ENCODE measurements at regions not wholly inside any gene's neighbourhood (a gene's known extent, or its start where the extent isn't known, plus 50 kb on each side); places are given as distances from the start of the nearest gene placed in this dataset.

DNA sequence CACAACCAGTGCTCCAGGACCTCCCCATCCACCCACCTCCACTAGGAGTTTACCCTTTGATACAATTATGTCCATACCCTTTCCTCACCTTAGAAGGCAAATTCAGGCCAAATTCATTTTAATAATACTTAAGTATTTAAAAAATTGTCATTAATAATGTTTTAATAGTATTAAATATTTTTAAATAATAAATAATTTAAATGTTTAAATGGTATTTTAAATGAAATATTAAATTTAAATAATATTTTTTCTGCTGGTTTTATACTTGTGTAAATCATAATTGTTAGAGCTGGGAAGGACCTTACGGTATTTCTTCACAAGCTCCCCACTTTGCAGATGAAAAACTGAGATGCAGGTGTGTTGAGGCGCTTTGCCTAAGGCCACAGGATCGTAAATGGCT, 67.8 kb downstream of the NRN1 start:
- H3K36me3 ChIP-seq: no peaks in the 10 kb centered on the region
- 92 to 94% methylated on average over 3 of the region's 3 CpGs for WGBS, 2 donors
- no peak overlapping the region for H3K4me3 ChIP-seq
- no peaks in the 10 kb centered on the region for H3K9me3 ChIP-seq
- H3K4me1 ChIP-seq: peaks cover 0 to 16% (median 12%) of the 10 kb centered on the region in 4 donors
- TF ChIP-seq POLR2AphosphoS5 (IDR thresholded peaks at IDR 0.05): no peak
- TF ChIP-seq POLR2A (IDR thresholded peaks at IDR 0.05): no peak
- TF ChIP-seq EP300 (IDR thresholded peaks at IDR 0.05): no peak
- TF ChIP-seq, protein P1, sequence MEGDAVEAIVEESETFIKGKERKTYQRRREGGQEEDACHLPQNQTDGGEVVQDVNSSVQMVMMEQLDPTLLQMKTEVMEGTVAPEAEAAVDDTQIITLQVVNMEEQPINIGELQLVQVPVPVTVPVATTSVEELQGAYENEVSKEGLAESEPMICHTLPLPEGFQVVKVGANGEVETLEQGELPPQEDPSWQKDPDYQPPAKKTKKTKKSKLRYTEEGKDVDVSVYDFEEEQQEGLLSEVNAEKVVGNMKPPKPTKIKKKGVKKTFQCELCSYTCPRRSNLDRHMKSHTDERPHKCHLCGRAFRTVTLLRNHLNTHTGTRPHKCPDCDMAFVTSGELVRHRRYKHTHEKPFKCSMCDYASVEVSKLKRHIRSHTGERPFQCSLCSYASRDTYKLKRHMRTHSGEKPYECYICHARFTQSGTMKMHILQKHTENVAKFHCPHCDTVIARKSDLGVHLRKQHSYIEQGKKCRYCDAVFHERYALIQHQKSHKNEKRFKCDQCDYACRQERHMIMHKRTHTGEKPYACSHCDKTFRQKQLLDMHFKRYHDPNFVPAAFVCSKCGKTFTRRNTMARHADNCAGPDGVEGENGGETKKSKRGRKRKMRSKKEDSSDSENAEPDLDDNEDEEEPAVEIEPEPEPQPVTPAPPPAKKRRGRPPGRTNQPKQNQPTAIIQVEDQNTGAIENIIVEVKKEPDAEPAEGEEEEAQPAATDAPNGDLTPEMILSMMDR (IDR thresholded peaks at IDR 0.05): no peak
- no peaks in the 10 kb centered on the region for H3K27me3 ChIP-seq
- DNase-seq: no peak
- intact Hi-C loops (cut with DNase I): no loop called here
- H3K27ac ChIP-seq: no peak overlapping the region

DNA sequence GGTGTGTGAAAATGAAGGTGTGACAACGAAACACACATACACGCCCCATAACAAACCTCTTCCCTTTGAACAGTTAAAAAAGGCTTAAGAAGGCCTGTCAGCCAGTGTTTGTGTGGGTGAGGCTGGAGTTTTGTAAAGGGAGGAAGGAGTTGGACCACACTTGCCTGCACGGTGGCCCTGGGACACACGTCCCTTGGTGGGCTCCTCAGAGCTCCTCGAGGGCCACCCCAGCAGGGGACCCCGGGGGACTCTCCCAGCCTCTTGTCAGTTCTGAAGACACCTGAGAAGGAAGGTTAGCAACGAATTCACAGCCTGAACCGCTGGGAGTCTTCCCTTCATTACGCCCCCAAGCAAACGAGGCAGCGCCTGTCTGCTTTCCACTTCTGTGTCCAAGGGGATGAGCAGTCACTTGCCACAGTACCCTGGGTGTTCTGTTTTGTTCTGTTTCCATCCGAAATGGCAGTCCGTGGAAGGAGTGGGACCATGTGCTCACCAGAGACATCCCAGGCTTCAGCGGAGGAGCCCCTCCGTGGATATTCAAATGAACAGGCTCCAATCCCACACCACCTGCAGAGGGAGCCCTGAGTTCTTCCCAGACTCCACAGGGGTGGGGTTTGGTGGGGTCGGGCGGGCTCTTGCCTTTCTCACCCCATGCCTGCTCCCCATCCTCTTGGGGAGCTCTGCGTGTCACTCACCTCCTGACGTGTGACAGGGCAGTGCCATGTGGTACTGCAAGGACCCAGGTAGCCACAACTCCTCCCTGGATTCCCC, 68.6 kb downstream of the NRN1 start:
- Histone ChIP-seq H3K27ac (no peak overlapping the region), H3K36me3 (no peaks in the 10 kb centered on the region), H3K4me3 (no peak overlapping the region), H3K4me1 (peaks cover 0 to 16% (median 12%) of the 10 kb centered on the region in 4 donors), H3K9me3 (no peaks in the 10 kb centered on the region), H3K27me3 (no peaks in the 10 kb centered on the region)
- TF ChIP-seq POLR2A (IDR thresholded peaks at IDR 0.05): no peak
- TF ChIP-seq EP300 (IDR thresholded peaks at IDR 0.05): no peak
- TF ChIP-seq, protein P1 (IDR thresholded peaks at IDR 0.05): no peak
- no peak for TF ChIP-seq POLR2AphosphoS5 (IDR thresholded peaks at IDR 0.05)
- intact Hi-C loops (cut with DNase I): no loop called here
- 88% methylated on average over 19 of the region's 19 CpGs for WGBS, 2 donors
- no peak for DNase-seq

DNA sequence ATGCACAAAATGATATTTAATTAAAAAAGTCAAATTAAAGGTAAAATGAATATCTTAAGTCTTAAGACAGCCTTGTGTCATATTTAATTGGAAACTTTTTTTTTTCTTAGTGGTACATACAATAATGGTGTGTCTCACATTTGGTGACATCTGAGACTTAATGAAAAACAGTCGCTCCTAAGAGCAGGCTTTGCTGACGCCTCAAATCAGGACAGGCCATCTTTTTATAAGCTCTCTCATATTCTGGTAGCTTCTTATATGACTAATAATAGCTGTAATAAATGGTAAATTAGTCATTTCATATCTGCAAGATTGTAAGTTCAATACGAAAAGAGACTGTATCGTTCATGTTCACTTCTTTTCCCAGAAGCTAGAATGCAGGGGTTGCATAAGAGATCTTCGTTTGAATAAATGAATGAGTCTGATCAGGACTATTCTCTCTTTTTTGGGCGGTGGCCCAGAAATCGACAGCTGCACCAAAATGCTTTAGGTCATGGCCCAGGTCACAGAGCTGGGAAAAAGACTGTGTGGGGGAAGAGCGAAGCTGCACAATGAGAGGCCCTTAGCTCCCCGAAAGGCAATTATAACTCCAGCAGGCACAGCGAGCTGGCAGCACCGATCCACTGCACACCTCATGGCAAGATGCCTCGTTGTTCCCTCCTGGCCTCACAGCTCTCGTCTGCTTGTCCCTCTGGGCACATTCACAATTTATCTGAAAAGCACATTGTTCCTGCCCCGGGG, 69.4 kb downstream of the NRN1 start:
- H3K4me1 ChIP-seq: peaks cover 0 to 16% (median 12%) of the 10 kb centered on the region in 4 donors
- WGBS, 2 donors: 77 to 78% methylated on average over 14 of the region's 14 CpGs
- no peaks in the 10 kb centered on the region for H3K9me3 ChIP-seq
- no peaks in the 10 kb centered on the region for H3K27me3 ChIP-seq
- H3K36me3 ChIP-seq: no peaks in the 10 kb centered on the region
- DNase-seq: no peak
- no peak overlapping the region for H3K4me3 ChIP-seq
- TF ChIP-seq, protein P1 (IDR thresholded peaks at IDR 0.05): no peak
- TF ChIP-seq POLR2AphosphoS5 (IDR thresholded peaks at IDR 0.05) (no peak), POLR2A (IDR thresholded peaks at IDR 0.05) (no peak), EP300 (IDR thresholded peaks at IDR 0.05) (no peak)
- H3K27ac ChIP-seq: no peak overlapping the region
- intact Hi-C loops (cut with DNase I): no loop called here

DNA sequence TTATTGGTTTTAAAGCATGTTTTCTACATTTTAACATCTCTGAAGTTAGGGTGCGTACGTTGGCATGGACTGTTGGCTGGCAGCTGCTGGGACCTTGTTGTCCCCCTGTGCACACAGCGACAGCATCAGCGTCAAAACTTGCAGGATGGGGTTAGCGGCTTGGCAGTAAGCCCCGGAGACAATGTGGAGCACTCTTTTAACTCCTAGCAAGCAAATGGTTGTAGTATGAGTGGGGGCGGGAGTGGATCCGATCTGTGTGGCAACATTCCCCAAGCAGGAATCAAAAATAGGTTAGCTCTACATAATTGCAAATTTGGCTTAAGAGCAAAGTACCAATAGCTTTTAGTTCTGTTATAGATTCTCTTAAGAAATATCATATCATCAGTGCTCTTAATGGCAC, 70.1 kb downstream of the NRN1 start:
- Histone ChIP-seq H3K27me3 (no peaks in the 10 kb centered on the region), H3K4me3 (no peak overlapping the region), H3K27ac (no peak overlapping the region), H3K4me1 (peaks cover 0 to 14% (median 11%) of the 10 kb centered on the region in 4 donors), H3K36me3 (no peaks in the 10 kb centered on the region), H3K9me3 (no peaks in the 10 kb centered on the region)
- intact Hi-C loops (cut with DNase I): no loop called here
- no peak for DNase-seq
- TF ChIP-seq EP300 (IDR thresholded peaks at IDR 0.05) (no peak), POLR2AphosphoS5 (IDR thresholded peaks at IDR 0.05) (no peak), POLR2A (IDR thresholded peaks at IDR 0.05) (no peak)
- TF ChIP-seq, protein P1 (IDR thresholded peaks at IDR 0.05): no peak
- 89 to 91% methylated on average over 8 of the region's 8 CpGs for WGBS, 2 donors
